ENCODE measurements at regions not wholly inside any gene's neighbourhood (a gene's known extent, or its start where the extent isn't known, plus 50 kb on each side); places are given as distances from the start of the nearest gene placed in this dataset.

GRCh38 chrX:107396235-107396634 is 53.2 kb upstream of the FRMPD3 start:
- peaks cover 76% of the 10 kb centered on the region for H3K27me3 Mint-ChIP-seq (ENCODE audit: insufficient read depth, unreplicated experiment)
- H3K27ac Mint-ChIP-seq (ENCODE audit: low read depth, unreplicated experiment): no peak overlapping the region
- no peak overlapping the region for H3K4me3 Mint-ChIP-seq (ENCODE audit: unreplicated experiment)
- no peak for DNase-seq (ENCODE audit: unreplicated experiment)
- H3K9me3 Mint-ChIP-seq (ENCODE audit: unreplicated experiment): peaks cover 18% of the 10 kb centered on the region
- no peak for TF ChIP-seq CTCF (IDR thresholded peaks at IDR 0.05; ENCODE audit: unreplicated experiment)
- CTCF ChIA-PET: no interaction called here
- no peaks in the 10 kb centered on the region for H3K4me1 Mint-ChIP-seq (ENCODE audit: insufficient read depth, unreplicated experiment)
- POLR2A ChIA-PET: no interaction called here
- H3K36me3 Mint-ChIP-seq (ENCODE audit: insufficient read depth, unreplicated experiment): no peaks in the 10 kb centered on the region
- intact Hi-C loops (cut with micrococcal nuclease): no loop called here
- no TSS peak for BruUV-seq (replicated peaks)

- Mint-ChIP-seq H3K4me1 (ENCODE audit: insufficient read depth, unreplicated experiment) (no peaks in the 10 kb centered on the region), H3K9me3 (ENCODE audit: unreplicated experiment) (peaks cover 18% of the 10 kb centered on the region), H3K36me3 (ENCODE audit: insufficient read depth, unreplicated experiment) (no peaks in the 10 kb centered on the region), H3K27ac (ENCODE audit: low read depth, unreplicated experiment) (no peak overlapping the region), H3K4me3 (ENCODE audit: unreplicated experiment) (no peak overlapping the region), H3K27me3 (ENCODE audit: insufficient read depth, unreplicated experiment) (peaks cover 71% of the 10 kb centered on the region)
- ChIA-PET CTCF (interaction anchor here (0.7 kb wide), 2 partner anchors 9 to 184 kb away, joined by 3 read pairs; no protein-coding TSS in a partner anchor), POLR2A (no interaction called here)
- no peak for TF ChIP-seq CTCF (IDR thresholded peaks at IDR 0.05; ENCODE audit: unreplicated experiment)
- intact Hi-C loops (cut with micrococcal nuclease): no loop called here
- BruUV-seq (replicated peaks): no TSS peak
- no peak for DNase-seq (ENCODE audit: unreplicated experiment)
Measured at GRCh38 chrX:107396783-107397182, 52.7 kb upstream of the FRMPD3 start.

GRCh38 chrX:107398115-107398514 is 51.3 kb upstream of the FRMPD3 start:
- H3K36me3 Mint-ChIP-seq (ENCODE audit: insufficient read depth, unreplicated experiment): no peaks in the 10 kb centered on the region
- POLR2A ChIA-PET: no interaction called here
- no peak for TF ChIP-seq CTCF (IDR thresholded peaks at IDR 0.05; ENCODE audit: unreplicated experiment)
- intact Hi-C loops (cut with micrococcal nuclease): no loop called here
- no peak overlapping the region for H3K4me3 Mint-ChIP-seq (ENCODE audit: unreplicated experiment)
- H3K9me3 Mint-ChIP-seq (ENCODE audit: unreplicated experiment): peaks cover 24% of the 10 kb centered on the region
- peaks cover 68% of the 10 kb centered on the region for H3K27me3 Mint-ChIP-seq (ENCODE audit: insufficient read depth, unreplicated experiment)
- CTCF ChIA-PET: interaction anchor here (0.6 kb wide), 1 partner anchor 257 kb away, joined by 3 read pairs; no protein-coding TSS in a partner anchor
- H3K27ac Mint-ChIP-seq (ENCODE audit: low read depth, unreplicated experiment): no peak overlapping the region
- DNase-seq (ENCODE audit: unreplicated experiment): no peak
- no TSS peak for BruUV-seq (replicated peaks)
- no peaks in the 10 kb centered on the region for H3K4me1 Mint-ChIP-seq (ENCODE audit: insufficient read depth, unreplicated experiment)

All from MCF 10A (cell line).